ENCODE measurements at regions not wholly inside any gene's neighbourhood (a gene's known extent, or its start where the extent isn't known, plus 50 kb on each side); places are given as distances from the start of the nearest gene placed in this dataset.

- TF ChIP-seq GMEB1 (CRISPR knock-in tag; IDR thresholded peaks at IDR 0.05), result no peak
- TF ChIP-seq BRF1 (IDR thresholded peaks at IDR 0.05; ENCODE audit: borderline replicate concordance, extremely low read depth, insufficient read length), result no peak
These were observed 447.8 kb upstream of the CNTN5 start (continued) for GRCh38 chr11:98572941-98573340.

GRCh38 chr11:98587884-98588283 lies 432.9 kb upstream of the CNTN5 start:
- ATAC-seq (no peak), DNase-seq (ENCODE audit: extremely low read depth in 1 of 4, low spot score in 3 of 4) (no peak), FAIRE-seq (no peak)
- Histone ChIP-seq H3K36me3 (ENCODE audit: control insufficient read depth, insufficient read depth, low read length) (no peaks in the 10 kb centered on the region), H3K27ac (ENCODE audit: extremely low read depth, low read depth, low read length) (no peak overlapping the region), H3K9me3 (replicated peaks; ENCODE audit: control insufficient read depth, insufficient read depth, low read depth, low read length) (no peaks in the 10 kb centered on the region), H3K4me2 (ENCODE audit: insufficient read depth, low read length) (no peak overlapping the region), H3K4me3 (no peak overlapping the region), H3K9ac (ENCODE audit: insufficient read depth in 1 of 2, low read depth in 2 of 2, low read length in 2 of 2) (no peak overlapping the region), H4K20me1 (replicated peaks; ENCODE audit: control insufficient read depth, insufficient read depth, low read length) (no peaks in the 10 kb centered on the region), H3K9me1 (ENCODE audit: control insufficient read depth, insufficient read depth, low read length) (no peaks in the 10 kb centered on the region), H3K27me3 (ENCODE audit: control insufficient read depth in 2 of 2, insufficient read depth in 2 of 2, low read length in 2 of 2) (no peaks in the 10 kb centered on the region), H3K79me2 (ENCODE audit: control insufficient read depth, insufficient read depth, low read length) (no peaks in the 10 kb centered on the region), H2AFZ (ENCODE audit: low read depth, low read length) (peak overlapping the region; percentile 18; the same call in 1 of the 2 replicates), H3K4me1 (replicated peaks in 1 of 2; ENCODE audit: control insufficient read depth in 2 of 2, insufficient read depth in 2 of 2, low read length in 2 of 2) (no peaks in the 10 kb centered on the region)
- in situ Hi-C loops (cut with MboI), result no loop called here
- no TSS peak for BruUV-seq (replicated peaks)
- ChIA-PET POLR2A (no interaction called here), CTCF (ENCODE audit: low intra/inter-chr PET ratio) (no interaction called here)
- TF ChIP-seq PCBP1 (IDR thresholded peaks at IDR 0.05; ENCODE audit: low read depth, low read length, poor library complexity, severe bottlenecking) (no peak), ZNF79 (CRISPR knock-in tag; IDR thresholded peaks at IDR 0.05; ENCODE audit: low read depth) (no peak), ATF7 (IDR thresholded peaks at IDR 0.05) (no peak), TEAD4 (IDR thresholded peaks at IDR 0.05; ENCODE audit: low read length) (no peak), TEAD4 (CRISPR knock-in tag; IDR thresholded peaks at IDR 0.05; ENCODE audit: borderline replicate concordance) (no peak), ZNF134 (CRISPR knock-in tag; conservative IDR thresholded peaks at IDR 0.05) (no peak), ZNF589 (CRISPR knock-in tag; IDR thresholded peaks at IDR 0.05; ENCODE audit: low read depth) (no peak), HLTF (IDR thresholded peaks at IDR 0.05) (no peak), BHLHE40 (IDR thresholded peaks at IDR 0.05; ENCODE audit: low read length) (no peak), KAT2B (IDR thresholded peaks at IDR 0.05; ENCODE audit: low read depth, low read length) (no peak), LARP7 (IDR thresholded peaks at IDR 0.05) (no peak), ZNF184 (CRISPR knock-in tag; IDR thresholded peaks at IDR 0.05) (no peak), TAF7 (tag; IDR thresholded peaks at IDR 0.05) (no peak), KLF1 (tag; IDR thresholded peaks at IDR 0.05) (no peak)
- TF ChIP-seq, protein P1, sequence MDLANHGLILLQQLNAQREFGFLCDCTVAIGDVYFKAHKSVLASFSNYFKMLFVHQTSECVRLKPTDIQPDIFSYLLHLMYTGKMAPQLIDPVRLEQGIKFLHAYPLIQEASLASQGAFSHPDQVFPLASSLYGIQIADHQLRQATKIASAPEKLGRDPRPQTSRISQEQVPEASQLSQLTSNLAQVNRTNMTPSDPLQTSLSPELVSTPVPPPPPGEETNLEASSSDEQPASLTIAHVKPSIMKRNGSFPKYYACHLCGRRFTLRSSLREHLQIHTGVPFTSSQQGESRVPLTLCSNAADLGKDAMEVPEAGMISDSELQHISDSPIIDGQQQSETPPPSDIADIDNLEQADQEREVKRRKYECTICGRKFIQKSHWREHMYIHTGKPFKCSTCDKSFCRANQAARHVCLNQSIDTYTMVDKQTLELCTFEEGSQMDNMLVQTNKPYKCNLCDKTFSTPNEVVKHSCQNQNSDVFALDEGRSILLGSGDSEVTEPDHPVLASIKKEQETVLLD (IDR thresholded peaks at IDR 0.05), result no peak
- intact Hi-C loops (cut with micrococcal nuclease), result no loop called here

Measured in K562 (cell line).